ENCODE measurements at regions not wholly inside any gene's neighbourhood (a gene's known extent, or its start where the extent isn't known, plus 50 kb on each side); places are given as distances from the start of the nearest gene placed in this dataset.

GRCh38 chrX:78378476-78379115 is 51.2 kb upstream of the CYSLTR1 start:
- no peaks in the 10 kb centered on the region for H3K9me3 ChIP-seq
- no peaks in the 10 kb centered on the region for H3K4me1 ChIP-seq (ENCODE audit: control insufficient read depth in 1 of 2, insufficient read depth in 1 of 2, low read depth in 1 of 2, low read length in 1 of 2)
- no peaks in the 10 kb centered on the region for H3K36me3 ChIP-seq
- H3K27me3 ChIP-seq, result no peaks in the 10 kb centered on the region
- H3K4me3 ChIP-seq (ENCODE audit: low read depth in 1 of 2, low read length in 1 of 2), result no peak overlapping the region
- TF ChIP-seq CTCF (IDR thresholded peaks at IDR 0.05), result no peak
- no peak overlapping the region for H3K27ac ChIP-seq
